Erythroblast (primary cell): ENCODE measurements at regions not wholly inside any gene's neighbourhood (a gene's known extent, or its start where the extent isn't known, plus 50 kb on each side); places are given as distances from the start of the nearest gene placed in this dataset.

Experiments used
- GATA1 ChIP-seq: IDR thresholded peaks from 2 replicates; pipeline ENCODE4 v1.6.1; 2011; ENCODE audit warnings: low read depth, mild to moderate bottlenecking, control low read depth, low read length, moderate library complexity
- POLR2A ChIP-seq: IDR thresholded peaks from 2 replicates; pipeline ENCODE4 v1.6.1; 2011; ENCODE audit warnings: mild to moderate bottlenecking, low read length

- no peak for TF ChIP-seq POLR2A
- no peak for TF ChIP-seq GATA1
Measured at GRCh38 chr17:43334738-43335402, 63.9 kb upstream of the ARL4D start.
